ENCODE measurements at regions not wholly inside any gene's neighbourhood (a gene's known extent, or its start where the extent isn't known, plus 50 kb on each side); places are given as distances from the start of the nearest gene placed in this dataset.

GRCh38 chr3:168325684-168326083, 230.0 kb upstream of the GOLIM4 start:
- no peak for TF ChIP-seq CTCF (IDR thresholded peaks at IDR 0.05; ENCODE audit: insufficient read depth, low read length)
- TF ChIP-seq REST (IDR thresholded peaks at IDR 0.05; ENCODE audit: insufficient replicate concordance, low read depth): no peak
- no peak for TF ChIP-seq POLR2AphosphoS5 (IDR thresholded peaks at IDR 0.05; ENCODE audit: low read depth)
- TF ChIP-seq GABPA (IDR thresholded peaks at IDR 0.05; ENCODE audit: low read depth): no peak

Measured in HL-60 (cell line).